Lower leg skin (tissue), 3 donors: ENCODE measurements at regions not wholly inside any gene's neighbourhood (a gene's known extent, or its start where the extent isn't known, plus 50 kb on each side); places are given as distances from the start of the nearest gene placed in this dataset.
"Not testable (repeated sequence)": the region's sequence is repeated elsewhere in the genome, so short reads cannot be mapped to it uniquely, and the experiment has no call there.

Experiments used
- POLR2A ChIP-seq, 2 donors: fragments of 450-650 bp; IDR thresholded peaks; one replicate each; pipeline ENCODE4 v1.6.1; 2016 to 2017; ENCODE audit warnings: antibody characterized with exemption in 2 of 2, mild to moderate bottlenecking in 1 of 2, moderate library complexity in 1 of 2
- TF ChIP-seq, protein P1 (sequence below), 3 donors: fragments of 450-650 bp; IDR thresholded peaks; one replicate each; pipeline ENCODE4 v1.5.1; 2016; ENCODE audit warnings: antibody characterized with exemption in 3 of 3, mild to moderate bottlenecking in 3 of 3, moderate library complexity in 2 of 3

DNA sequence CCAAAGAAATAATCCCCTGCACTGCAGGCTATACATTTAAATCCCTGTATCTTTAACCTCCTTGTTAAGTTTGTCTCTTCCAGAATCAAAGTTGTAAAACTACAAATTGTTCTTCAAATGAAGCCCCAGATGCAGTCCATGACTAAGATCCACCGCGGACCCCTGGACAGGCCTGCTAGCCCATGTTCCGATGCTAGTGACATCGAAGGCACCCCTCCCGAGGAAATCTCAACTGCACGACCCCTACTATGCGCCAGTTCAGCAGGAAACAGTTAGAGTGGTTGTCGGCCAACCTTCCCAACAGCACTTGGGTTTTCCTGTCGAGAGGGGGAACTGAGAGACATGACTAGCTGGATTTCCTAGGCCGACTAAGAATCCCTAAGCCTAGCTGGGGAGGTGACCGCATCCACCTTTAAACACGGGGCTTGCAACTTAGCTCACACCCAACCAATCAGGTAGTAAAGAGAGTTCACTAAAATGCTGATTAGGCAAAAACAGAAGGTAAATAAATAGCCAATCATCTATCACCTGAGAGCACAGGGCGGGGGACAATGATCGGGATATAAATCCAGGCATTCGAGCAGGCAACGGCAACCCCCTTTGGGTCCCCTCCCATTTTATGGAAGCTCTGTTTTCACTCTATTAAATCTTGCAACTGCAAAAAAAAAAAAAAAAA lies 523.9 kb downstream of the REEP3 start:
- TF ChIP-seq, protein P1, sequence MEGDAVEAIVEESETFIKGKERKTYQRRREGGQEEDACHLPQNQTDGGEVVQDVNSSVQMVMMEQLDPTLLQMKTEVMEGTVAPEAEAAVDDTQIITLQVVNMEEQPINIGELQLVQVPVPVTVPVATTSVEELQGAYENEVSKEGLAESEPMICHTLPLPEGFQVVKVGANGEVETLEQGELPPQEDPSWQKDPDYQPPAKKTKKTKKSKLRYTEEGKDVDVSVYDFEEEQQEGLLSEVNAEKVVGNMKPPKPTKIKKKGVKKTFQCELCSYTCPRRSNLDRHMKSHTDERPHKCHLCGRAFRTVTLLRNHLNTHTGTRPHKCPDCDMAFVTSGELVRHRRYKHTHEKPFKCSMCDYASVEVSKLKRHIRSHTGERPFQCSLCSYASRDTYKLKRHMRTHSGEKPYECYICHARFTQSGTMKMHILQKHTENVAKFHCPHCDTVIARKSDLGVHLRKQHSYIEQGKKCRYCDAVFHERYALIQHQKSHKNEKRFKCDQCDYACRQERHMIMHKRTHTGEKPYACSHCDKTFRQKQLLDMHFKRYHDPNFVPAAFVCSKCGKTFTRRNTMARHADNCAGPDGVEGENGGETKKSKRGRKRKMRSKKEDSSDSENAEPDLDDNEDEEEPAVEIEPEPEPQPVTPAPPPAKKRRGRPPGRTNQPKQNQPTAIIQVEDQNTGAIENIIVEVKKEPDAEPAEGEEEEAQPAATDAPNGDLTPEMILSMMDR (IDR thresholded peaks at IDR 0.05) = not testable (repeated sequence)
- not testable (repeated sequence) for TF ChIP-seq POLR2A (IDR thresholded peaks at IDR 0.05)
